ENCODE measurements at regions not wholly inside any gene's neighbourhood (a gene's known extent, or its start where the extent isn't known, plus 50 kb on each side); places are given as distances from the start of the nearest gene placed in this dataset.

- Histone ChIP-seq H3K4me2 (no peak overlapping the region), H3K4me1 (ENCODE audit: insufficient read depth) (no peaks in the 10 kb centered on the region), H3K9me2 (replicated peaks; ENCODE audit: insufficient read depth) (no peaks in the 10 kb centered on the region), H3K9me3 (ENCODE audit: low read depth) (no peaks in the 10 kb centered on the region), H3K4me3 (no peak overlapping the region), H3K27ac (no peak overlapping the region), H3K36me3 (replicated peaks; ENCODE audit: insufficient read depth, low read depth) (no peaks in the 10 kb centered on the region), H3K27me3 (no peaks in the 10 kb centered on the region), H3K79me2 (no peaks in the 10 kb centered on the region), H4K20me1 (ENCODE audit: insufficient read depth, poor library complexity, severe bottlenecking) (no peaks in the 10 kb centered on the region), H2AFZ (no peak overlapping the region)
- TF ChIP-seq CTCF (IDR thresholded peaks at IDR 0.05; ENCODE audit: poor library complexity) (no peak), EZH2phosphoT487 (IDR thresholded peaks at IDR 0.05; ENCODE audit: low read depth, severe bottlenecking, unreplicated experiment) (no peak), EZH2 (IDR thresholded peaks at IDR 0.05; ENCODE audit: borderline replicate concordance) (no peak)
- DNase-seq (ENCODE audit: low spot score) = no peak
- WGBS (ENCODE audit: low lambda C conversion rate, missing lambda C conversion rate) = 69% methylated on average over 3 of the region's 3 CpGs
Measured at GRCh38 chr2:45104429-45104828, 95.2 kb upstream of the SIX2 start.

GRCh38 chr2:45103351-45104345, 94.4 kb upstream of the SIX2 start:
- H3K9me2 ChIP-seq (replicated peaks; ENCODE audit: insufficient read depth) = no peaks in the 10 kb centered on the region
- TF ChIP-seq EZH2 (IDR thresholded peaks at IDR 0.05; ENCODE audit: borderline replicate concordance) = no peak
- TF ChIP-seq CTCF (IDR thresholded peaks at IDR 0.05; ENCODE audit: poor library complexity) = no peak
- no peak for TF ChIP-seq EZH2phosphoT487 (IDR thresholded peaks at IDR 0.05; ENCODE audit: low read depth, severe bottlenecking, unreplicated experiment)
- no peak for DNase-seq (ENCODE audit: low spot score)
- no peaks in the 10 kb centered on the region for H3K9me3 ChIP-seq (ENCODE audit: low read depth)
- no peak overlapping the region for H3K27ac ChIP-seq
- H4K20me1 ChIP-seq (ENCODE audit: insufficient read depth, poor library complexity, severe bottlenecking) = no peaks in the 10 kb centered on the region
- no peaks in the 10 kb centered on the region for H3K79me2 ChIP-seq
- H2AFZ ChIP-seq = no peak overlapping the region
- H3K4me1 ChIP-seq (ENCODE audit: insufficient read depth) = no peaks in the 10 kb centered on the region
- no peaks in the 10 kb centered on the region for H3K27me3 ChIP-seq
- no peaks in the 10 kb centered on the region for H3K36me3 ChIP-seq (replicated peaks; ENCODE audit: insufficient read depth, low read depth)
- no peak overlapping the region for H3K4me2 ChIP-seq
- no peak overlapping the region for H3K4me3 ChIP-seq
- WGBS (ENCODE audit: low lambda C conversion rate, missing lambda C conversion rate) = 80% methylated on average over 8 of the region's 8 CpGs

- no peak for TF ChIP-seq CTCF (IDR thresholded peaks at IDR 0.05; ENCODE audit: poor library complexity)
- TF ChIP-seq EZH2phosphoT487 (IDR thresholded peaks at IDR 0.05; ENCODE audit: low read depth, severe bottlenecking, unreplicated experiment) = no peak
- no peak for TF ChIP-seq EZH2 (IDR thresholded peaks at IDR 0.05; ENCODE audit: borderline replicate concordance)
- H2AFZ ChIP-seq = no peak overlapping the region
- WGBS (ENCODE audit: low lambda C conversion rate, missing lambda C conversion rate) = 84% methylated on average over 3 of the region's 3 CpGs
- H3K27me3 ChIP-seq = no peaks in the 10 kb centered on the region
- no peaks in the 10 kb centered on the region for H3K9me2 ChIP-seq (replicated peaks; ENCODE audit: insufficient read depth)
- no peaks in the 10 kb centered on the region for H4K20me1 ChIP-seq (ENCODE audit: insufficient read depth, poor library complexity, severe bottlenecking)
- H3K9me3 ChIP-seq (ENCODE audit: low read depth) = no peaks in the 10 kb centered on the region
- no peak overlapping the region for H3K4me3 ChIP-seq
- H3K79me2 ChIP-seq = no peaks in the 10 kb centered on the region
- no peak overlapping the region for H3K4me2 ChIP-seq
- H3K27ac ChIP-seq = no peak overlapping the region
- H3K4me1 ChIP-seq (ENCODE audit: insufficient read depth) = no peaks in the 10 kb centered on the region
- no peak for DNase-seq (ENCODE audit: low spot score)
- H3K36me3 ChIP-seq (replicated peaks; ENCODE audit: insufficient read depth, low read depth) = no peaks in the 10 kb centered on the region
Measured at GRCh38 chr2:45102579-45103117, 93.4 kb upstream of the SIX2 start.
